Right lobe of liver (tissue), 6 donors: ENCODE measurements at regions not wholly inside any gene's neighbourhood (a gene's known extent, or its start where the extent isn't known, plus 50 kb on each side); places are given as distances from the start of the nearest gene placed in this dataset.
A peak's percentile ranks its signal among the peaks of the same experiment; 100 is the strongest.

Source experiments
- ATAC-seq, 4 donors: fragments of 200-7000 bp; cut with Tn5 transposase; one replicate each; pipeline ENCODE4 v1.9.1; 2020; ENCODE audit warnings: mild to moderate bottlenecking in 4 of 4, moderate library complexity in 4 of 4
- DNase-seq, 3 donors: peaks; one replicate each; pipeline ENCODE4 v3.0.0-alpha.2; 2020
- H3K27ac ChIP-seq, 3 donors: fragments of 200-600 bp; one replicate each; pipeline ENCODE4 v1.8.0; 2022
- H3K27me3 ChIP-seq, 2 donors: fragments of 200-600 bp; one replicate each; pipeline ENCODE4 v1.8.0; 2022
- H3K36me3 ChIP-seq, 4 donors: fragments of 200-600 bp; sonication (generic) in 1 of 4; one replicate each; pipeline versions ENCODE4 v1.5.1 to v1.8.0; 2017 to 2022; ENCODE audit warnings: control low read depth in 1 of 4
- H3K4me1 ChIP-seq, 4 donors: fragments of 200-600 bp; sonication (generic) in 1 of 4; one replicate each; pipeline versions ENCODE4 v1.5.1 to v1.8.0; 2017 to 2022; ENCODE audit warnings: control low read depth in 1 of 4
- H3K4me3 ChIP-seq, 3 donors: fragments of 200-600 bp; one replicate each; pipeline ENCODE4 v1.8.0; 2022
- H3K9me3 ChIP-seq, 4 donors: fragments of 200-600 bp; sonication (generic) in 1 of 4; one replicate each; pipeline versions ENCODE4 v1.5.1 to v1.8.0; 2017 to 2022; ENCODE audit warnings: control low read depth in 1 of 4
- POLR2A ChIP-seq: fragments of 450-650 bp; IDR thresholded peaks from one replicate; pipeline ENCODE4 v1.6.1; 2017; ENCODE audit warnings: antibody characterized with exemption, mild to moderate bottlenecking
- WGBS: methylation state at CpG from one replicate; pipeline ENCODE4 v1.1.6; 2018; ENCODE audit warnings: low coverage, low lambda C conversion rate; ENCODE audit not compliant: insufficient coverage; ENCODE audit errors: missing lambda C conversion rate; 5-methylcytosine and 5-hydroxymethylcytosine counted together
- intact Hi-C, 2 donors: fragments of 100-400 bp; cut with DNase I; formaldehyde crosslinking; loops; one replicate each; pipeline versions ENCODE4 v1.11.2 to v1.14.1; 2022
- TF ChIP-seq, protein P1 (sequence below), 4 donors: fragments of 200-600 bp in 3 of 4; fragments of 450-650 bp in 1 of 4; IDR thresholded peaks; one replicate each; pipeline versions ENCODE4 v1.5.1 to v1.8.0; 2016 to 2022; ENCODE audit warnings: antibody characterized with exemption in 4 of 4, mild to moderate bottlenecking in 2 of 4
- donor health status: DM: no; HTN: yes; CAD: no.
- donor health status: DM: no; HTN: no; CAD: no.
- donor health status: DM: no; HTN: no; CAD: no.
- donor health status: DM: no; HTN: yes; CAD: no.
- donor health status: DM: no; HTN: yes; CAD: no.

DNA sequence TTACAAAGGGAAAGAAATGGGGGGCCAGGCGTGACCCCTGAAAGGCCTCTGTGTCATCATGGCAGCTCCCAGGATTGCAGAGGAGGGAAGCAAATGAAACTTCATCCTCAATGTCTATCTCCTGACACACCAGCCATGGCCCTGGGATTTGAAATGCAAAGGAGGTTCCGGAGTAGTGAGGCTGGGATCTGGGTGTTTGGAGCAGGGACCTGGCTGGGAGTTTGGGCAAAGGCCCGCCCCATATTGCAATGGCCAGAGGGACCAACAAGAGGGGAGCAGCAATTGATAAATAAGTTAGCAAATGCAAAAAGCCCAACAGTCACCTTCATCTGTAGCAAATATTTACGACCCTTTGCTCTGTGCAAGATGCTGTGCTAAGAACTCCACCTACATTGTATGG is 77.7 kb upstream of the CCND1 start:
- TF ChIP-seq, protein P1, sequence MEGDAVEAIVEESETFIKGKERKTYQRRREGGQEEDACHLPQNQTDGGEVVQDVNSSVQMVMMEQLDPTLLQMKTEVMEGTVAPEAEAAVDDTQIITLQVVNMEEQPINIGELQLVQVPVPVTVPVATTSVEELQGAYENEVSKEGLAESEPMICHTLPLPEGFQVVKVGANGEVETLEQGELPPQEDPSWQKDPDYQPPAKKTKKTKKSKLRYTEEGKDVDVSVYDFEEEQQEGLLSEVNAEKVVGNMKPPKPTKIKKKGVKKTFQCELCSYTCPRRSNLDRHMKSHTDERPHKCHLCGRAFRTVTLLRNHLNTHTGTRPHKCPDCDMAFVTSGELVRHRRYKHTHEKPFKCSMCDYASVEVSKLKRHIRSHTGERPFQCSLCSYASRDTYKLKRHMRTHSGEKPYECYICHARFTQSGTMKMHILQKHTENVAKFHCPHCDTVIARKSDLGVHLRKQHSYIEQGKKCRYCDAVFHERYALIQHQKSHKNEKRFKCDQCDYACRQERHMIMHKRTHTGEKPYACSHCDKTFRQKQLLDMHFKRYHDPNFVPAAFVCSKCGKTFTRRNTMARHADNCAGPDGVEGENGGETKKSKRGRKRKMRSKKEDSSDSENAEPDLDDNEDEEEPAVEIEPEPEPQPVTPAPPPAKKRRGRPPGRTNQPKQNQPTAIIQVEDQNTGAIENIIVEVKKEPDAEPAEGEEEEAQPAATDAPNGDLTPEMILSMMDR (IDR thresholded peaks at IDR 0.05), result no peak
- no peak for TF ChIP-seq POLR2A
- Histone ChIP-seq H3K27me3 (no peaks in the 10 kb centered on the region), H3K9me3 (no peaks in the 10 kb centered on the region), H3K36me3 (no peaks in the 10 kb centered on the region), H3K4me1 (no peaks in the 10 kb centered on the region), H3K4me3 (no peak overlapping the region), H3K27ac (no peak overlapping the region)
- DNase-seq (peak in 1 of 3 donors; percentile 3), ATAC-seq (no peak)
- intact Hi-C loops, result no loop called here
- WGBS, result 92% methylated on average over 3 of the region's 4 CpGs

DNA sequence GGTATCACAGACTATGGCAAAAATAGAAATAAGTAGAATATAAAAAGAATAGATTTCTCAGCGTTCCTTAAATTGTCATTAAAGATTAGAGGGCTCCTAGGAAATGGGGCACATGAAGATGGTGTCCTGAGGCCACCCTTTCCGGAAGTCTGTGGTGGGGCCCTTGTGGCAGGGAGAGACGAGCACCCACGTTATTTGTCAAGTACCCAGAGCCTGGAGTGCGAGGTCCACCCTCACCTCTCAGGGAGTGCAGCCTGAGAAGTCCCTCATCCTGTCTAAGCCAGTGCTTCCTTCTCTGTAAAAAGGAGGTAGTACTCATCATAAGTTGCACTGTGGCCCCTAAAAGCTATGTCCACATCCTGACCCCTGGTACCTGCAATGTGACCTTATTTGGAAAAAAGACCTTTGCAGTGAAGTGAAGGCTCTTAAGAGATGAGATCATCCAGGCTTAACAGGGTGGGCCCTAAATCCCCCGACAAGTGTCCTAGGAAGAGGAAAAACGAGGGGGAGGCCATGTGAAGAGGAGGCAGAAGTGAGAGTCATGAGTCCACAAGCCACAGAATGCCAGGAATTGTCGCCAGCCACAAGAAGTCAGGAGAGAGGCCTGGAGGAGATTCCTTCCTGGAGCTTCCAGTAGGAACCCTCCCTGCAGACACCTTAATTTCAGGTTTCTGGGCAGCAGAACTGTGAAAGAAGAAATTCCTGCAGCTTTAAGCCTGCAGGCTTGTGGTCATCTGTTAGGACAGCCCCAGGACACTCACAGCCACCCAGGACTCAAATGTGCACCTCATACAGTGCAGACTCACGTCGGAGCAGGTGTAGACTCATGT is 76.8 kb upstream of the CCND1 start:
- H3K9me3 ChIP-seq, result no peaks in the 10 kb centered on the region
- no peak overlapping the region for H3K4me3 ChIP-seq
- no peak for ATAC-seq
- intact Hi-C loops, result no loop called here
- no peak overlapping the region for H3K27ac ChIP-seq
- TF ChIP-seq, protein P1 (IDR thresholded peaks at IDR 0.05), result no peak
- no peak for TF ChIP-seq POLR2A
- H3K4me1 ChIP-seq, result no peaks in the 10 kb centered on the region
- 79% methylated on average over 6 of the region's 10 CpGs for WGBS
- no peaks in the 10 kb centered on the region for H3K36me3 ChIP-seq
- H3K27me3 ChIP-seq, result no peaks in the 10 kb centered on the region
- peak in 1 of 3 donors; percentile 16 for DNase-seq

DNA sequence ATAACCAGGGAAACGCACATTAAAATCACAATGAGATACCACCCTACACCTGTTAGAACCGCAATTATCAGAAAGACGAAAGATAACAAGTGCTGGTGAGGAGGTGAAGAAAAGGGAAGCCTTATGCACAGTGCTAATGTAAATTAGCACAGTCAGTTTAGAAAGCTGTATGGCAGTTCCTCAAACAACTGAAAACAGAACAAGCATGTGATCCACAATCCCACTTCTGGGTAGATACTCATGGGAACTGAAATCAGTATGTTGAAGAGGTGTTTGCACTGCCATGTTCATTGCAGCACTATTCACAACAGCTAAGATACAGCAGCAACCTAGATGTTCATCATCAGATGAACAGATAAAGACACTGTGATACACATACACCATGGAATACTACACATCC is 75.0 kb upstream of the CCND1 start:
- no peaks in the 10 kb centered on the region for H3K36me3 ChIP-seq
- ATAC-seq (no peak), DNase-seq (no peak)
- H3K9me3 ChIP-seq, result no peaks in the 10 kb centered on the region
- TF ChIP-seq, protein P1 (IDR thresholded peaks at IDR 0.05), result no peak
- no peak for TF ChIP-seq POLR2A
- H3K27me3 ChIP-seq, result no peaks in the 10 kb centered on the region
- no peaks in the 10 kb centered on the region for H3K4me1 ChIP-seq
- intact Hi-C loops, result no loop called here
- H3K4me3 ChIP-seq, result no peak overlapping the region
- H3K27ac ChIP-seq, result no peak overlapping the region
- WGBS, result 80% methylated on average over 3 of the region's 3 CpGs

DNA sequence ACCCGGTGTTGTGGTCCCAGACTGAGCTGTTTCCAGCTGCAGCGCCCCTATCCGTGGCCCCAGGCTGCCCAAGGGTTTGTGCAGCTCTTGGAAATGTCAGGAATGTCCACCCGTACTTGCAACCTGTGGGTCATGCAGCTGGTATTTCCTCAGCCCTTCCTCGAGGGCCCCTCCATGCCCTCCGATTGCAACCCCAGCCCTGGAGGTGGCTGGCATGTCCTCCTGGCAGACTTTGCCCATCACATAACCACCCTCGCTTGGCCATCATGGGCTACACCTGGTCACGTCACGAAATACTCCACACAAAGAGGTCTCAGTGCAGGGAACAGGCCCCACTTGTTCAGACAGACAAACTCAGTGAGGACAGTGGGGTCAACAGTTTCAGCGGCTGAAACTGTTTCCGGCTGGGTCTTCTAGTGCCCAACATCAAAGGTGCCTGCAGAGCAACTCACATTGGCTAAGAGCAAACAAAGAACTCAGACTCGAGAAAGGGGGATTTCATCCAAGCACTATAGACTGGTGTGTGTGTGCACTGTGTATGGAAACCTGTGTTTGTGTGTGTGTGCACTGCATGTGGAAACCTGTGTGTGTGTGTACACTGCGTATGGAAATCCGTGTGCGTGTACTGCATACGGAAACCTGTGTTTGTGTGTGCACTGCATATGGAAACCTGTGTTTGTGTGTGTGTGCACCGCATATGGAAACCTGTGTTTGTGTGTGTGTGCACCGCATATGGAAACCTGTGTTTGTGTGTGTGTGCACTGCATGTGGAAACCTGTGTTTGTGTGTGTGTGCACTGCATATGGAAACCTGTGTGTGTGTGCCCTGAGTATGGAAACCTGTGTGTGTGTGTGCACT is 72.8 kb upstream of the CCND1 start:
- Histone ChIP-seq H3K27me3 (no peaks in the 10 kb centered on the region), H3K4me1 (no peaks in the 10 kb centered on the region), H3K36me3 (no peaks in the 10 kb centered on the region), H3K4me3 (no peak overlapping the region), H3K27ac (no peak overlapping the region), H3K9me3 (no peaks in the 10 kb centered on the region)
- no peak for TF ChIP-seq POLR2A
- TF ChIP-seq, protein P1 (IDR thresholded peaks at IDR 0.05), result no peak
- no peak for ATAC-seq
- DNase-seq, result peak in 1 of 3 donors; percentile 13
- intact Hi-C loops, result no loop called here
- 78% methylated on average over 8 of the region's 18 CpGs for WGBS
